ENCODE measurements at regions not wholly inside any gene's neighbourhood (a gene's known extent, or its start where the extent isn't known, plus 50 kb on each side); places are given as distances from the start of the nearest gene placed in this dataset.

- TF ChIP-seq RXRA (IDR thresholded peaks at IDR 0.05) (no peak), HNF4A (conservative IDR thresholded peaks at IDR 0.05) (no peak), ZBTB33 (IDR thresholded peaks at IDR 0.05) (no peak), CTCF (IDR thresholded peaks at IDR 0.05; ENCODE audit: low read depth, low read length, missing input control) (no peak), NR2F2 (IDR thresholded peaks at IDR 0.05) (no peak), ATF3 (IDR thresholded peaks at IDR 0.05) (no peak), SP1 (IDR thresholded peaks at IDR 0.05) (no peak), RAD21 (IDR thresholded peaks at IDR 0.05) (no peak)
- Histone ChIP-seq H3K9ac (ENCODE audit: low read depth in 1 of 2, low read length in 2 of 2) (no peak overlapping the region), H3K4me3 (ENCODE audit: low read depth in 1 of 3, low read length in 3 of 3) (no peak overlapping the region), H3K27ac (ENCODE audit: low read depth in 1 of 2, low read length in 2 of 2) (no peak overlapping the region), H3K27me3 (ENCODE audit: control insufficient read depth in 4 of 4, insufficient read depth in 4 of 4, low read length in 3 of 4) (peaks cover 0 to 3% (median 0%) of the 10 kb centered on the region in 4 donors), H3K36me3 (ENCODE audit: control insufficient read depth in 4 of 4, insufficient read depth in 3 of 4, low read depth in 1 of 4, low read length in 3 of 4) (no peaks in the 10 kb centered on the region), H3K4me1 (ENCODE audit: control insufficient read depth in 4 of 4, insufficient read depth in 4 of 4, low read length in 3 of 4) (no peaks in the 10 kb centered on the region), H3K9me3 (ENCODE audit: control insufficient read depth in 4 of 4, low read length in 3 of 4) (no peaks in the 10 kb centered on the region)
- 54% methylated on average over 5 of the region's 5 CpGs for WGBS
- DNase-seq (ENCODE audit: low spot score) = no peak
Measured at GRCh38 chr10:2866569-2866968, 200.8 kb upstream of the PFKP start.

- DNase-seq (ENCODE audit: low spot score) = no peak
- Histone ChIP-seq H3K9ac (ENCODE audit: low read depth in 1 of 2, low read length in 2 of 2) (no peak overlapping the region), H3K9me3 (ENCODE audit: control insufficient read depth in 4 of 4, low read length in 3 of 4) (no peaks in the 10 kb centered on the region), H3K4me3 (ENCODE audit: low read depth in 1 of 3, low read length in 3 of 3) (no peak overlapping the region), H3K4me1 (ENCODE audit: control insufficient read depth in 4 of 4, insufficient read depth in 4 of 4, low read length in 3 of 4) (no peaks in the 10 kb centered on the region), H3K27me3 (ENCODE audit: control insufficient read depth in 4 of 4, insufficient read depth in 4 of 4, low read length in 3 of 4) (no peaks in the 10 kb centered on the region), H3K27ac (ENCODE audit: low read depth in 1 of 2, low read length in 2 of 2) (no peak overlapping the region), H3K36me3 (ENCODE audit: control insufficient read depth in 4 of 4, insufficient read depth in 3 of 4, low read depth in 1 of 4, low read length in 3 of 4) (no peaks in the 10 kb centered on the region)
- TF ChIP-seq ZBTB33 (IDR thresholded peaks at IDR 0.05) = no peak
- no peak for TF ChIP-seq TAF1 (conservative IDR thresholded peaks at IDR 0.05)
- TF ChIP-seq HNF4A (conservative IDR thresholded peaks at IDR 0.05) = no peak
- TF ChIP-seq YY1 (IDR thresholded peaks at IDR 0.05) = no peak
- no peak for TF ChIP-seq FOXA2 (IDR thresholded peaks at IDR 0.05)
- no peak for TF ChIP-seq RAD21 (IDR thresholded peaks at IDR 0.05)
- no peak for TF ChIP-seq SP1 (IDR thresholded peaks at IDR 0.05)
- TF ChIP-seq CTCF (IDR thresholded peaks at IDR 0.05; ENCODE audit: low read depth, low read length, missing input control) = no peak
- TF ChIP-seq NR2F2 (IDR thresholded peaks at IDR 0.05) = no peak
- TF ChIP-seq GABPA (IDR thresholded peaks at IDR 0.05 in 1 of 2, conservative IDR thresholded peaks at IDR 0.05 in 1 of 2) = no peak
- TF ChIP-seq REST (IDR thresholded peaks at IDR 0.05) = no peak
- TF ChIP-seq MAX (IDR thresholded peaks at IDR 0.05) = no peak
- TF ChIP-seq RXRA (IDR thresholded peaks at IDR 0.05) = no peak
- TF ChIP-seq EGR1 (IDR thresholded peaks at IDR 0.05; ENCODE audit: low read depth in 2 of 2) = no peak
- TF ChIP-seq JUND (IDR thresholded peaks at IDR 0.05) = no peak
- no peak for TF ChIP-seq HNF4G (IDR thresholded peaks at IDR 0.05)
- no peak for TF ChIP-seq ATF3 (IDR thresholded peaks at IDR 0.05)
- no peak for TF ChIP-seq FOXA1 (IDR thresholded peaks at IDR 0.05)
- WGBS = 61% methylated on average over 6 of the region's 6 CpGs
Measured at GRCh38 chr10:2861632-2862210, 205.6 kb upstream of the PFKP start.
